ENCODE measurements at regions not wholly inside any gene's neighbourhood (a gene's known extent, or its start where the extent isn't known, plus 50 kb on each side); places are given as distances from the start of the nearest gene placed in this dataset.

DNA sequence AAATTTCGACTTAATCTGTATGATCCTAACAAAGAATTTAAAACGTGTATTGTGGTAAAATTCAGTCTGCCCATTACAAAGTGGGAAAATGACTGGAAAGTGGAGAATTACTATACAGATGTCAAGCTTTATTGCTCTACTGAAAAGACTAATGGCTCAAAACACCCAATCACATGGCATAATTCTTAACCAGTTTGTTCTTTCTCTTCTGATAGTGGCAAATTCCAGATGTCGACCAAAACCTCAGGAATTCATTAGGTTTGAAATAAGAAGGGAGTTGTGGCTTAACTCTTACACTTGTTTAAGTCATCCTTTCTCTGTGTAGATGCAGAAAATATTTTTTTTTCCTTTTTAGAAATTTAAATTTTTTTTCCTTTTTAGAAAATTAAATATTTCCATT is 1254.9 kb upstream of the LRRN3 start:
- H3K79me2 ChIP-seq (ENCODE audit: control insufficient read depth, insufficient read depth, low read length), result no peaks in the 10 kb centered on the region
- H3K27ac ChIP-seq (ENCODE audit: control insufficient read depth, insufficient read depth), result no peak overlapping the region
- no peaks in the 10 kb centered on the region for H3K27me3 ChIP-seq (replicated peaks in 1 of 2; ENCODE audit: control insufficient read depth in 2 of 2, insufficient read depth in 2 of 2, low read length in 1 of 2)
- H3K36me3 ChIP-seq (ENCODE audit: control insufficient read depth in 2 of 2, insufficient read depth in 2 of 2, low read length in 1 of 2), result no peaks in the 10 kb centered on the region
- intact Hi-C loops (cut with micrococcal nuclease; ENCODE audit: unreplicated experiment) (no loop called here), in situ Hi-C loops (cut with MboI) (no loop called here)
- H3K9ac ChIP-seq (ENCODE audit: control insufficient read depth, insufficient read depth, low read length), result no peak overlapping the region
- BruUV-seq (replicated peaks), result no TSS peak
- H4K20me1 ChIP-seq (ENCODE audit: control insufficient read depth, insufficient read depth), result no peaks in the 10 kb centered on the region
- no peak overlapping the region for H2AFZ ChIP-seq (ENCODE audit: control insufficient read depth, low read depth, low read length)
- H3K4me3 ChIP-seq, result no peak overlapping the region
- ChIA-PET RAD21 (ENCODE audit: unreplicated experiment) (no interaction called here), CTCF (interaction anchor here (1.0 kb wide), 1 partner anchor 8 kb away, joined by 3 read pairs; no protein-coding TSS in a partner anchor), POLR2A (no interaction called here), SMC1A (ENCODE audit: uncharacterized antibody, unreplicated experiment) (no interaction called here)
- H3K4me2 ChIP-seq (ENCODE audit: control insufficient read depth, insufficient read depth), result no peak overlapping the region
- no peaks in the 10 kb centered on the region for H3K4me1 ChIP-seq (ENCODE audit: control insufficient read depth, insufficient read depth, low read length)
- DNase-seq (ENCODE audit: low read depth, low spot score) (no peak), ATAC-seq (no peak), FAIRE-seq (no peak)
- 8% methylated on average over 3 of the region's 3 CpGs for WGBS (ENCODE audit: insufficient coverage, insufficient replicate concordance, low lambda C conversion rate, missing lambda C conversion rate)
- TF ChIP-seq CHD1 (IDR thresholded peaks at IDR 0.05; ENCODE audit: low read depth, low read length) (no peak), POLR2AphosphoS2 (IDR thresholded peaks at IDR 0.05; ENCODE audit: low read depth, low read length) (no peak), MEF2A (IDR thresholded peaks at IDR 0.05; ENCODE audit: insufficient read depth, low read depth, low read length) (no peak), MAX (IDR thresholded peaks at IDR 0.05; ENCODE audit: low read depth, low read length) (no peak), MYB (IDR thresholded peaks at IDR 0.05; ENCODE audit: borderline replicate concordance, low read depth, low read length) (no peak), IRF3 (IDR thresholded peaks at IDR 0.05) (no peak), ZNF207 (IDR thresholded peaks at IDR 0.05; ENCODE audit: borderline replicate concordance) (no peak), SIN3A (IDR thresholded peaks at IDR 0.05; ENCODE audit: low read depth, low read length) (no peak), EZH2 (IDR thresholded peaks at IDR 0.05; ENCODE audit: borderline replicate concordance, control insufficient read depth, low read depth, low read length) (no peak), YY1 (IDR thresholded peaks at IDR 0.05; ENCODE audit: low read depth, low read length) (no peak), E2F4 (IDR thresholded peaks at IDR 0.05; ENCODE audit: low read depth, low read length) (no peak), SMARCA5 (IDR thresholded peaks at IDR 0.05) (no peak), MXI1 (IDR thresholded peaks at IDR 0.05; ENCODE audit: low read depth, low read length) (no peak)
- TF ChIP-seq, protein P1, sequence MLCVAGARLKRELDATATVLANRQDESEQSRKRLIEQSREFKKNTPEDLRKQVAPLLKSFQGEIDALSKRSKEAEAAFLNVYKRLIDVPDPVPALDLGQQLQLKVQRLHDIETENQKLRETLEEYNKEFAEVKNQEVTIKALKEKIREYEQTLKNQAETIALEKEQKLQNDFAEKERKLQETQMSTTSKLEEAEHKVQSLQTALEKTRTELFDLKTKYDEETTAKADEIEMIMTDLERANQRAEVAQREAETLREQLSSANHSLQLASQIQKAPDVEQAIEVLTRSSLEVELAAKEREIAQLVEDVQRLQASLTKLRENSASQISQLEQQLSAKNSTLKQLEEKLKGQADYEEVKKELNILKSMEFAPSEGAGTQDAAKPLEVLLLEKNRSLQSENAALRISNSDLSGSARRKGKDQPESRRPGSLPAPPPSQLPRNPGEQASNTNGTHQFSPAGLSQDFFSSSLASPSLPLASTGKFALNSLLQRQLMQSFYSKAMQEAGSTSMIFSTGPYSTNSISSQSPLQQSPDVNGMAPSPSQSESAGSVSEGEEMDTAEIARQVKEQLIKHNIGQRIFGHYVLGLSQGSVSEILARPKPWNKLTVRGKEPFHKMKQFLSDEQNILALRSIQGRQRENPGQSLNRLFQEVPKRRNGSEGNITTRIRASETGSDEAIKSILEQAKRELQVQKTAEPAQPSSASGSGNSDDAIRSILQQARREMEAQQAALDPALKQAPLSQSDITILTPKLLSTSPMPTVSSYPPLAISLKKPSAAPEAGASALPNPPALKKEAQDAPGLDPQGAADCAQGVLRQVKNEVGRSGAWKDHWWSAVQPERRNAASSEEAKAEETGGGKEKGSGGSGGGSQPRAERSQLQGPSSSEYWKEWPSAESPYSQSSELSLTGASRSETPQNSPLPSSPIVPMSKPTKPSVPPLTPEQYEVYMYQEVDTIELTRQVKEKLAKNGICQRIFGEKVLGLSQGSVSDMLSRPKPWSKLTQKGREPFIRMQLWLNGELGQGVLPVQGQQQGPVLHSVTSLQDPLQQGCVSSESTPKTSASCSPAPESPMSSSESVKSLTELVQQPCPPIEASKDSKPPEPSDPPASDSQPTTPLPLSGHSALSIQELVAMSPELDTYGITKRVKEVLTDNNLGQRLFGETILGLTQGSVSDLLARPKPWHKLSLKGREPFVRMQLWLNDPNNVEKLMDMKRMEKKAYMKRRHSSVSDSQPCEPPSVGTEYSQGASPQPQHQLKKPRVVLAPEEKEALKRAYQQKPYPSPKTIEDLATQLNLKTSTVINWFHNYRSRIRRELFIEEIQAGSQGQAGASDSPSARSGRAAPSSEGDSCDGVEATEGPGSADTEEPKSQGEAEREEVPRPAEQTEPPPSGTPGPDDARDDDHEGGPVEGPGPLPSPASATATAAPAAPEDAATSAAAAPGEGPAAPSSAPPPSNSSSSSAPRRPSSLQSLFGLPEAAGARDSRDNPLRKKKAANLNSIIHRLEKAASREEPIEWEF (IDR thresholded peaks at IDR 0.05; ENCODE audit: insufficient replicate concordance, low read depth, low read length), result no peak
- TF ChIP-seq, protein P2, sequence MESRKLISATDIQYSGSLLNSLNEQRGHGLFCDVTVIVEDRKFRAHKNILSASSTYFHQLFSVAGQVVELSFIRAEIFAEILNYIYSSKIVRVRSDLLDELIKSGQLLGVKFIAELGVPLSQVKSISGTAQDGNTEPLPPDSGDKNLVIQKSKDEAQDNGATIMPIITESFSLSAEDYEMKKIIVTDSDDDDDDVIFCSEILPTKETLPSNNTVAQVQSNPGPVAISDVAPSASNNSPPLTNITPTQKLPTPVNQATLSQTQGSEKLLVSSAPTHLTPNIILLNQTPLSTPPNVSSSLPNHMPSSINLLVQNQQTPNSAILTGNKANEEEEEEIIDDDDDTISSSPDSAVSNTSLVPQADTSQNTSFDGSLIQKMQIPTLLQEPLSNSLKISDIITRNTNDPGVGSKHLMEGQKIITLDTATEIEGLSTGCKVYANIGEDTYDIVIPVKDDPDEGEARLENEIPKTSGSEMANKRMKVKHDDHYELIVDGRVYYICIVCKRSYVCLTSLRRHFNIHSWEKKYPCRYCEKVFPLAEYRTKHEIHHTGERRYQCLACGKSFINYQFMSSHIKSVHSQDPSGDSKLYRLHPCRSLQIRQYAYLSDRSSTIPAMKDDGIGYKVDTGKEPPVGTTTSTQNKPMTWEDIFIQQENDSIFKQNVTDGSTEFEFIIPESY (IDR thresholded peaks at IDR 0.05), result no peak
- no peaks in the 10 kb centered on the region for H3K9me3 ChIP-seq (replicated peaks; ENCODE audit: control insufficient read depth, insufficient read depth, low read length)
